ENCODE measurements at regions not wholly inside any gene's neighbourhood (a gene's known extent, or its start where the extent isn't known, plus 50 kb on each side); places are given as distances from the start of the nearest gene placed in this dataset.

DNA sequence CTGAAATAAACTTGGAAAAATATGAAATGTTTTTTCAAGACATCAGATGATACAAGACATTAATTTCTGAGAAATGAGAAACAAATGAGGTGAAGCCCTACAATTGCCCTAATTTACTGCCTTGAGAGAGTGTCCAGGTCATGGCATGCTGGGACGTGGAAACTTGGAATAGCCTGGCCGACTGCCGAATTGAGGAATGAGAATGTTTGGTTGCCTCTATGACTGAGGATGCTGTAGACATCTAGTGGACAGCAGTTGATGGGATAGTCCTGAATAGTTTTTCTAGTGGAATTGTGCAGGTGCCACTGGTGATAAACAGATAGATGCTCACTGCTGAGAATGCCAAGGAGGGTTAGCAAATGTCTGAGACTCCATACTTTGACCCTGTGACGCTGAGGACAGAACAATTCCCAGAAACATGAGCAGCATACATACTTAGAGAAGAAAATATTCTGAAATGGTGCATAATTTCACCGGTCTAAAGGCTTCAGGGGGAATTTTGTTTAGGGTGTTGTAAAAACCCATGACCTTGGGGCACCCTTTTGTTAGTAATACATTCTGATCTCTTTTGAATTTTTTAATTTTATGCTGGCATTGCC, 56.5 kb upstream of the CWC22 start:
- Histone ChIP-seq H3K79me2 (ENCODE audit: insufficient read depth) (no peaks in the 10 kb centered on the region), H3K27me3 (replicated peaks; ENCODE audit: insufficient read depth) (peaks cover 28% of the 10 kb centered on the region; the same call in 1 of the 2 replicates), H2AFZ (no peak overlapping the region), H3K4me1 (ENCODE audit: insufficient read depth) (no peaks in the 10 kb centered on the region), H3K9ac (no peak overlapping the region), H3K4me2 (ENCODE audit: unreplicated experiment) (no peak overlapping the region), H3K36me3 (ENCODE audit: low read depth) (no peaks in the 10 kb centered on the region), H3K9me3 (ENCODE audit: low read depth) (no peaks in the 10 kb centered on the region), H4K20me1 (ENCODE audit: insufficient read depth) (no peaks in the 10 kb centered on the region), H3K9me2 (ENCODE audit: insufficient read depth) (no peaks in the 10 kb centered on the region), H3F3A (ENCODE audit: insufficient read depth) (no peaks in the 10 kb centered on the region), H3K27ac (no peak overlapping the region), H3K4me3 (no peak overlapping the region)
- 28 to 41% methylated on average over 5 of the region's 5 CpGs for WGBS, 2 experiments (ENCODE audit: low coverage in 1 of 2, low lambda C conversion rate in 2 of 2, missing lambda C conversion rate in 2 of 2)
- in situ Hi-C loops (cut with MboI), result no loop called here
- TF ChIP-seq EZH2phosphoT487 (IDR thresholded peaks at IDR 0.05; ENCODE audit: insufficient read depth, low read depth), result no peak
- no peak for TF ChIP-seq EZH2 (IDR thresholded peaks at IDR 0.05; ENCODE audit: insufficient read depth, poor library complexity, severe bottlenecking)
- no peak for DNase-seq

DNA sequence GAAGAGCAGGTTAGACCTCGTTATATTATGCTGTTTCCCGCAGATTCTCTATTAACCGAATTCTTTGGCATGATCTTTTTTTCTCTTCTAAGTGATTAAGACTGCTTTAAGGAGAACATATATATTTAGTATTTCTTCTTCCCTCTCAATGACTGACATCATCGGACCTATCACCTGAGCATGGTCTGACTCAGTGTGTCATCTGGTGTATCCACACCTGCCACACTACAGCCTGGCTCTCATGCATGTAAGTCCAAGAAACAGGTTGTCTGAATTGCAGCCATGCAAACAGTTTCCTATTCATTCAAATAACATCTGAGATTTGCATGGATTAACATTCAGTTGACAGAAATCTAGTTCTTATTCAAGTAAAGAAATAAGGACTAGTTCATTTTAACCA, 55.1 kb upstream of the CWC22 start:
- H3F3A ChIP-seq (ENCODE audit: insufficient read depth), result no peaks in the 10 kb centered on the region
- peaks cover 29% of the 10 kb centered on the region; the same call in 1 of the 2 replicates for H3K27me3 ChIP-seq (replicated peaks; ENCODE audit: insufficient read depth)
- H3K4me3 ChIP-seq, result no peak overlapping the region
- H3K4me1 ChIP-seq (ENCODE audit: insufficient read depth), result no peaks in the 10 kb centered on the region
- H3K9ac ChIP-seq, result no peak overlapping the region
- 77 to 82% methylated on average over 4 of the region's 4 CpGs for WGBS, 2 experiments (ENCODE audit: low coverage in 1 of 2, low lambda C conversion rate in 2 of 2, missing lambda C conversion rate in 2 of 2)
- no peaks in the 10 kb centered on the region for H4K20me1 ChIP-seq (ENCODE audit: insufficient read depth)
- H3K36me3 ChIP-seq (ENCODE audit: low read depth), result no peaks in the 10 kb centered on the region
- DNase-seq, result no peak
- no peaks in the 10 kb centered on the region for H3K79me2 ChIP-seq (ENCODE audit: insufficient read depth)
- in situ Hi-C loops (cut with MboI), result no loop called here
- no peaks in the 10 kb centered on the region for H3K9me3 ChIP-seq (ENCODE audit: low read depth)
- no peak overlapping the region for H3K27ac ChIP-seq
- H3K4me2 ChIP-seq (ENCODE audit: unreplicated experiment), result no peak overlapping the region
- TF ChIP-seq EZH2 (IDR thresholded peaks at IDR 0.05; ENCODE audit: insufficient read depth, poor library complexity, severe bottlenecking), result no peak
- no peak for TF ChIP-seq EZH2phosphoT487 (IDR thresholded peaks at IDR 0.05; ENCODE audit: insufficient read depth, low read depth)
- H3K9me2 ChIP-seq (ENCODE audit: insufficient read depth), result no peaks in the 10 kb centered on the region
- no peak overlapping the region for H2AFZ ChIP-seq

DNA sequence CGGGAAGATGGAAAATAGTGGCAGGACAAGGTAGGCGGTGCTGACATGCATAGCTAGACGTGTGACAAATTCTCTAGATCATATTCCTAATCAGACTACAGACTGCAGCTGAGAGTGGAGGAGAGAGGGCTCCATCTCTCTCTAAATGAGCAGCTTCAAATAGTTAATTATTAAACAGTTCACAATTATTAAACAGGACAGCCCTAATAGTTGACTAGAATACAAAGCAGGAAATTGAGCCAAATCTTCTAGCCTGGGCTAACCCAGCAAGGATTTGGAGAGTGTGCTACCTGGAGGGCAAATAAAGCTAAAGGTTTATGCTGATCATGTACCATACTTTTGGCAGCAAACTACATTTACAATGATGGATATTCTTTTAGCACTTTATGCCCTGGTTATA, 54.4 kb upstream of the CWC22 start:
- Histone ChIP-seq H3K4me2 (ENCODE audit: unreplicated experiment) (no peak overlapping the region), H3K36me3 (ENCODE audit: low read depth) (no peaks in the 10 kb centered on the region), H3K9ac (no peak overlapping the region), H3K79me2 (ENCODE audit: insufficient read depth) (no peaks in the 10 kb centered on the region), H3K9me2 (ENCODE audit: insufficient read depth) (no peaks in the 10 kb centered on the region), H4K20me1 (ENCODE audit: insufficient read depth) (no peaks in the 10 kb centered on the region), H3K9me3 (ENCODE audit: low read depth) (no peaks in the 10 kb centered on the region), H3K27ac (no peak overlapping the region), H2AFZ (no peak overlapping the region), H3K27me3 (replicated peaks; ENCODE audit: insufficient read depth) (peaks cover 32% of the 10 kb centered on the region; the same call in 1 of the 2 replicates), H3K4me1 (ENCODE audit: insufficient read depth) (no peaks in the 10 kb centered on the region), H3K4me3 (no peak overlapping the region), H3F3A (ENCODE audit: insufficient read depth) (no peaks in the 10 kb centered on the region)
- WGBS, 2 experiments (ENCODE audit: low coverage in 1 of 2, low lambda C conversion rate in 2 of 2, missing lambda C conversion rate in 2 of 2), result 72 to 89% methylated on average over 3 of the region's 3 CpGs
- TF ChIP-seq EZH2 (IDR thresholded peaks at IDR 0.05; ENCODE audit: insufficient read depth, poor library complexity, severe bottlenecking) (no peak), EZH2phosphoT487 (IDR thresholded peaks at IDR 0.05; ENCODE audit: insufficient read depth, low read depth) (no peak)
- in situ Hi-C loops (cut with MboI), result no loop called here
- no peak for DNase-seq

DNA sequence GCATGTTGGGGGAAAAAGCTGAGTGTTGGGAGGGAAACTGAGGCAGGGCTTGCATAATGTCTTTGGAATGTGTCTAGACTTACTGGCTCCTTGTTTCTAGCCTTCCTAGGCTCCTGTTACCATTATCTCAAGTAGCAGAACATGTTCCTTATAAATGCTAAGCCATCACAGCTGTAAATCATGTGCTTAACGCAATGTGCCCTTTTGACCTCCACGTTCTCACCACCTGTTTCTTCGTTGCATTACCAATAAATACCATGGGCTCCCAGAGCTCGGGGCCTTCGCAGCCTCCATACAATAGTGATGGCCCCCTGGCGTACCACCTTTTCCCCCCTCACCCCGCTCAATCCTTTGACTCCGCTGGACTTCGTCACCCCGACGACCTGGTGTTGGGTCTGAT, 54.0 kb upstream of the CWC22 start:
- H3K9me2 ChIP-seq (ENCODE audit: insufficient read depth), result no peaks in the 10 kb centered on the region
- TF ChIP-seq EZH2 (IDR thresholded peaks at IDR 0.05; ENCODE audit: insufficient read depth, poor library complexity, severe bottlenecking), result no peak
- TF ChIP-seq EZH2phosphoT487 (IDR thresholded peaks at IDR 0.05; ENCODE audit: insufficient read depth, low read depth), result no peak
- H3K9me3 ChIP-seq (ENCODE audit: low read depth), result no peaks in the 10 kb centered on the region
- H2AFZ ChIP-seq, result no peak overlapping the region
- no peak overlapping the region for H3K27ac ChIP-seq
- H3F3A ChIP-seq (ENCODE audit: insufficient read depth), result no peaks in the 10 kb centered on the region
- in situ Hi-C loops (cut with MboI), result no loop called here
- H3K4me1 ChIP-seq (ENCODE audit: insufficient read depth), result no peaks in the 10 kb centered on the region
- no peak for DNase-seq
- H3K9ac ChIP-seq, result no peak overlapping the region
- no peaks in the 10 kb centered on the region for H4K20me1 ChIP-seq (ENCODE audit: insufficient read depth)
- 58 to 65% methylated on average over 11 of the region's 11 CpGs for whole genome bisulfite sequencing, 2 experiments (ENCODE audit: low coverage in 1 of 2, low lambda C conversion rate in 2 of 2, missing lambda C conversion rate in 2 of 2)
- H3K4me3 ChIP-seq, result no peak overlapping the region
- no peaks in the 10 kb centered on the region for H3K36me3 ChIP-seq (ENCODE audit: low read depth)
- no peaks in the 10 kb centered on the region for H3K79me2 ChIP-seq (ENCODE audit: insufficient read depth)
- peaks cover 32% of the 10 kb centered on the region; the same call in 1 of the 2 replicates for H3K27me3 ChIP-seq (replicated peaks; ENCODE audit: insufficient read depth)
- H3K4me2 ChIP-seq (ENCODE audit: unreplicated experiment), result no peak overlapping the region
